ENCODE measurements at regions not wholly inside any gene's neighbourhood (a gene's known extent, or its start where the extent isn't known, plus 50 kb on each side); places are given as distances from the start of the nearest gene placed in this dataset.
"Not testable (repeated sequence)": the region's sequence is repeated elsewhere in the genome, so short reads cannot be mapped to it uniquely, and the experiment has no call there.

DNA sequence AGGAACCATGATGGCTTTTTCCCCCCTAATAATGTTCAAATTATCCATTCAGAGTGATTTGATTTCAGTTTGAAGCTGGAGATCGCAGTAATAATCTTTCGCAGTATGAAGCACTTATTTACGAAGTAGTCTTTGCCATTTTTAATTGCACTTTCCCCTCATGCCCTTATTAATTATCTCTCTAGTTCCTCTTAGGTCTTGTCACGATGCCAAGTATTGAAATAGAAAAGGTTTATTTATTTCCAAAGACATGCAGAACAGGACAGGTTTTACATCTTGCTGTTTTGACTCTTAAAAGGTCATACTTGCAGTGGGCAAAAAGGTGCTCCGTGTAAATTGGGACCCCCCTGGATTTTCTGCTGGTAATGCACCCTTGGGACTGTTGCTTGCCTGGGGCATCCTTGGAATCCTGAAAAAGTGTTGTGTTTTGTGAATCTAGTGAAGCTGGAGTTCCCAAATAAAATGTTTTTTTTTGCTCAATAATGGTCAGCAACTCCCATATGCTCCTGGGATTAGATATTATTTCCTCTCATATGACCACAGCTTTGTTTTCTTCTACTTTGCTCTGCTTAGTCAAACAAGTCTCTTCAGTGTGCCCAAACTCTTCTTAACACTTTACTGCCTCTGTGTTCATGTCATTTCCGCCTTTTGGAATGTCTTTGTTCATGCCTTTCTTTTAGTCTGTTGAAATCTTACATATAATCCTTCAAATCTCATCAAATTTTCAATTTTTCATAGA is 278.3 kb downstream of the TMEM38B start:
- DNase-seq (ENCODE audit: low read depth in 4 of 4, low spot score in 3 of 4): no peak

DNA sequence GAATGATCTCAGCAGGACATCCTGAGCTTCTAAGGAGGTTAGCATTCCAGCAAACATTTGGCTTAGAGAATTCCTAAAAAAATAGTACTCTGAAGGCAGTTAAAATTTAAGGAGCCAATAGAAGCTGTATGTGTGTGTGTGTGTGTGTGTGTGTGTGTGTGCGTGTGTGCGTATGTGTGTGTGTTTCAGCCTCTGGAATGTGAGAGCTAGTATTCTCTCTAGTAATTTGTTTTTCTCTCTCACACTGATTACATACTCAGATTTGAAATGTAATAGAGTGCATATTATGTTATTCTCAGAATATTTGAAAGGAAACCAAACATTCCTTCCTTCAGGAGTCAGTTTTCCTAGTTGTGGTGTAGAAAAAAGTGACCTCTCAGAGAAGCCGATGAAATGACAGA is 279.6 kb downstream of the TMEM38B start:
- DNase-seq (ENCODE audit: low read depth in 4 of 4, low spot score in 3 of 4): no peak

DNA sequence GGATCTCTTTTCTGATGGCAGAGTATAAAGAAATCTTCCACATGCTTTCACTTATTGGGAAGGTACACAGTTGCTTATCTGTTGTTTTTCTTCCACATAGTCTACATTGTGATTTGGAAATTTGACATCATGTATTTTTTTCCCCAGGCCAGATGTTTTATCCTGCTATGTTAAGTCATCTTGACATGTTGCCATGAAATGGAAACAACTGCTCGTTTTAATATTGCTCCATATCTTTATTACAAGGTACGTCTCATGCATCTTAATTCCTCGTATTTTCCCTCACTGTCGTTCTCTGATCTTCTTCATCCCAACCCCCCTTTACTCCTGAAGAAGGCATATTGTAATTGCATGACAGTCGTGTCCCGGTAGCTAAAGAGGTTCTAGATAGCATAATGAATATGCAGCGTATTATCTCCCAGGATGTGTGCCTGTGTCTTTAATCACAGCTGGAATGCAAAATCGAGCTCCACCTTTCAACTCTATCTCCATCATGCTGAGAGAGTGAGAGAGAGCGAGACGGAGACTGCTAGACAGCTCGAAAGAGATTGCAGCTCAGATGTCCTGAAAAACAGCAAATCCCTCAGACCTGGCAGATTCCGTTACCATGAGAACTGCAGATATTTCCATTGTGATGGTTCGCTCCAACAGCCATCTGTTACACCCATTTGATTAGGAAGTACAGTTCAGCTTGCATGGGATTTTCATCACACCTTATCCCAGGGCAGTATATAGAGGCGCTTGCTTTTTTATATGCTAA is 281.7 kb downstream of the TMEM38B start:
- DNase-seq (ENCODE audit: low read depth in 4 of 4, low spot score in 3 of 4): no peak

DNA sequence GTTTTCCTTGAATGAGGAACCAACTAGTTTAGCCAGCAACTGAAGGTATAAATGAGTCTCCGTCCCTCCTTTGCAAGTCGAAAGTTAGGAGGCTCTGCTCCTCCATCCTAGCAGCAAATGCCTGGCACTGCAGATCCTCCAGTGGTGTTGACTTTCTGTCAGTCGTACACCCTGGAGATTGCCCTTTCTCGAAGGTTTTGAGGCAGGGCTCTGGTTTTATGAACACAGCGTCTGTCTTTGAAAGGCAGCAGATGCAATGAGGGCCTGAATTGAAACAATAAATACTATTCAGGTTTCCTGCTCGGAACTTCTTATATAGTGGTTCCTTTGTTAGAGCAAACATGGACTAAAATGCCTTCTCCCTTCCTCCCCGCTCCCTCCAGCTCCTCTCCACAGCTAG is 284.0 kb downstream of the TMEM38B start:
- no peak for DNase-seq (ENCODE audit: low read depth in 4 of 4, low spot score in 3 of 4)

DNA sequence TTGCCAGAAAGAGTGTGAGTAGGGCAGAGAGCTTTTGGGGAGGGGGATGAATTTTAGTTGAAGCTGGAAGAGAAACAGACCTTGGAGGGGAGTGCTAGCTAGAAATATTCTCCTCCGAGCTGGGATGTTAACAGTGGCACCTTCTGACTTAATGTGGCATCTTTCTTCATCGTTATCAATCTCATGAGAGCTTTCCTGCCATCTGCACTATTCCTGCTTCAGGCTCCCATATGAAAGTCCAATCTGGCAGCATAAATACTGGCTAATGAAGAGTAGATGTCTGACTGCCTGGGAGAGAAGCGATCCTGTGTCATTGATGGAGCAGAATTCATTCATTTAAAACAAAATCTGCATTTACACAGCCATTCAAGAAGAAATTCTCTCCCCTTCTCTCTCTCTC is 284.5 kb downstream of the TMEM38B start:
- DNase-seq (ENCODE audit: low read depth in 4 of 4, low spot score in 3 of 4): no peak

DNA sequence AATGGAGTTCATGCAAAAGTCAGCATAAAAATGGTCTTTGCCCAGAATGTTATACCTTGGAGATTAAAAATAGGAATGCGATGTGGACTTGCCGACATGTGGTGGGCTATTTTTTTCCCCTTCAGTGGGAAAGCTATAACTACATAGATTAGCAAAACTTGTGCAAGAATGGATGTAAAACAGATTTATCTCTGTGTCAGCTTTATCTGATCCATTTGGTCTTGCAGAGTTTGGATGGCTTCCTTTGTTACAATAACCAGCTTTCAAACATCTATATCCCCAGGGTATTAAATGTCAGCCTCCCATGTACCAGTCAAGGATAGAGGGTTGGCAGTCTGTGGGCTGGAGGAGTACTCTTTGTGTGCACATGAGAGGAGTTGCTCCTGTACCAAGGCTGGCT is 284.9 kb downstream of the TMEM38B start:
- no peak for DNase-seq (ENCODE audit: low read depth in 4 of 4, low spot score in 3 of 4)

DNA sequence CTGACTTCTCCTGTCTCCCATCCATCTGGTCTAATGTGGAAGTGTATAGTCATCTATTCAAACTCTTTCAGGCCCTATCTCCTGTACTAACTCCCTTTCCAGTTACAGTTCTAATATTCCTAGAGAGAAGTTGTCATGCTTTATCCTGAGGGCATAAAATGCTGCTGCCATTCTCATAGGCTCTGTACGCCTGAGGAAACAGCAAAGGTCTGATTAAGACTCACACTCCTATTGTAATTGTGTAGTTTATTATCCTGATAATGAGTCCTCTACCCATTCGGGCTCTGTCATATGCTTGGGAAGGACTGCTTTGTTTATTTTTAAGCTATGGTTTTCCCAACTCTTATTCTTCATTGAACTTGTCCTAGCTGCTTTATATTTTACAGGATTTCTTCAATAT is 290.4 kb downstream of the TMEM38B start:
- DNase-seq (ENCODE audit: low read depth in 4 of 4, low spot score in 3 of 4): no peak

DNA sequence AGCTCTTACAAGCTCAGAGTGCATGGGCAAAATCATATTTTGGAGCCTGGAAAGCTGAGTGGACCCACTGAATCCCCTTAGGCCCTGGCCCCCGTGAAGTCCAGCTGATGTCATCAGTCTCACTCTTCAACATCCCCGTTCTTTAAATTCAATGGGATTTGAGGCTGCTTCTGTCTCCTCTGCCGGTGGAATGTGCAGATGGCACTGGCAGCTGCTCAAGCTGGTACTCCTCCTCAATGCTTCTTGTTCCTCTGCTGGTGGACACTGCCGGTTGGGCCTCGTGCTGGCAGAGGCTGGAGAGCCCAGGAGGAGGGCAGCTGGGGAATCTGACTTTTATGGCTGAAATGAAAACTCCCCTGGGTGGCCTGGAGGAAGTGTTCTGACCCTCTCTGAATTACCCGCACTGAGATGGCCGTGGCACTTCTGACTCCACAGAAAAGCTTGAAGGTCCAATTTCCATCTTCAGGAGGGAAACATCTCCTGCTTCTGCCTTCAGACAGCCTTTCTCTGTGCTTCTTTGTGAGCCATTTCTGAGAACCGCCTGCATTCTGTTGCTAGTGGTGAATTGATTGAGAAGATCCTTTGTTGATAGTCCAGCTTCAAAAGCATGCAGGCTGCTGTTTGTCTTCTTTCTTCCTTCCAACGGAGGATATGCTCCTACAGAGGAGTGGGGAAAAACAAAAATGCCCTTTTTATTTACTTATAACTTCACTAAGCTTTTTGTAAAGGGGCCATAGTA is 298.9 kb downstream of the TMEM38B start:
- no peak for DNase-seq (ENCODE audit: low read depth in 4 of 4, low spot score in 3 of 4)

DNA sequence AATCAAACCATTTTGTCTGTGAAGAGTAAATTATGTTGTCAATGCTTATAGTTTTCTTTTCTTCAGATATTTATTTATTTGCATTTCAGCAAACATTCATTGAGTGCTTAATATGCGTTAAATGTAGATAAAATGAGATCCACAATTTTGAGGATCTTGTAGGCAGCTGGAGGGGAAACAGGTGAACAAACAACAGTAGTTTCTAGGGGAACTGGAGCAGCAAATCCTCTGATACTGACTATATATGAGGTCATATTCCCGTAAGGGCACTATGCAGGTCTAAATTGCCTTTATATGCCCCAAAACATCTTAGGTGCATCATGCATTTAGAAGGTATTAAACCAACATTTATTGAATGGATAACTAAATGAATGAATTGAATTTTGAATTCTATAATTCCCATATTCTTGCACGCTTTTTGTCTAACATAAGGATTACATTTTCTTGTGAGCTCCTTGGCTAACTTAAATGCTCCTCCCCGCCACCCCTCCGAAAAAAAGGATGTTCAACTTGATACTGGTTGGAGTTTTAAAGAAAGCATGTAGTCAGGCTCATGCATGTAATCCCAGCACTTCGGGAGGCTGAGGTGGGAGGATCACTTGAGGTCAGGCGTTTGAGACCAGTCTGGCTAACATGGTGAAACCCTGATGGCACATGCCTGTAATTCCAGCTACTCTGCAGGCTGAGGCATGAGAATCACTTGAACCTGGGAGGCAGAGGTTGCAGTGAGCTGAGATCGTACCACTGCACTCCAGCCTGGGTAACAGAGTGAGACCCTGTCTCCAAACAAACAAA is 299.8 kb downstream of the TMEM38B start:
- DNase-seq (ENCODE audit: low read depth in 4 of 4, low spot score in 3 of 4): no peak

DNA sequence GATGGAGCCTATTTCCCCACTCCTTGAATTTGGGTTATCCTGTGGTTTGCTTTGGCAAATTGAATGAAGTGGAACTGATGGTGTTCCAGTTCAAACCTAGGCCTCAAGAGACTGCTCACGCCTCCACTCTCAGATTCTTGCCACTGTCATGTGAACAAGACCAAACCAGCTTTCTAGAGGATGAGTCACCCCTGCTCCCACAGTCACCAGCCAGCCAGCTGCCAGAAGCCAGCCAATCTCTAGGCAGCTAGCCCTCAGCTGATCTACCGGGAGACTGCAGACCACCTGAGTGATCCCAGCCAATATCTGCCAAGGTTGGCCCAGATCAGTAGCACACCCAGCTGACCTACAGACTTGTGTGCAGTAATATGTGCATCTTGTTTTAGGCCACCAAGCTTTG is 300.6 kb downstream of the TMEM38B start:
- no peak for DNase-seq (ENCODE audit: low read depth in 4 of 4, low spot score in 3 of 4)

DNA sequence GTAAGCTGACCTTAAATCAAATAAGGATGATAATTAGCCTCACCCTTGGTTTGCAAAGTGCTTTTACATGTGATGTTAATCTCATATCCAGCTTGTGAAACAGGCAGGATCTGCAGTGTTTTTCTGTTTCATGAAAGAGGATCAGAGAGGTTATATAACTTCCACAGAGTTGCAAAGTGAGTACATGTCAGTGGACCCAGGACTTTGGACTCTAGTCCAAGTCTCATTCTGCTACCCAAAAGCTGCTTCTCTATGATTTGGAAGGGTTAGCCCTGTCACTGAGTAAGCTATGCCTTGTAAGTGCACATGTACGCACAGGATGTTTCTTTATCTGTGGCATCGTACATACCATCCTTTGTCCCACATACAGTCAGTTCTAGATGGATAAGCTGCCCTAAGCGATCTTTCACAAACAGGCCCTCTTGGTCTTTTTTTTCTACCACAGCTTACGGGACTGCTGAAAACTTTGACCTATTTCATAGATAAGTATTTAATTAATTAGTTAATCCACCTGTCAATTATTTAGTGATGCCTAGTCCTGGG is 322.9 kb downstream of the TMEM38B start:
- no peak for DNase-seq (ENCODE audit: low read depth in 4 of 4, low spot score in 3 of 4)

DNA sequence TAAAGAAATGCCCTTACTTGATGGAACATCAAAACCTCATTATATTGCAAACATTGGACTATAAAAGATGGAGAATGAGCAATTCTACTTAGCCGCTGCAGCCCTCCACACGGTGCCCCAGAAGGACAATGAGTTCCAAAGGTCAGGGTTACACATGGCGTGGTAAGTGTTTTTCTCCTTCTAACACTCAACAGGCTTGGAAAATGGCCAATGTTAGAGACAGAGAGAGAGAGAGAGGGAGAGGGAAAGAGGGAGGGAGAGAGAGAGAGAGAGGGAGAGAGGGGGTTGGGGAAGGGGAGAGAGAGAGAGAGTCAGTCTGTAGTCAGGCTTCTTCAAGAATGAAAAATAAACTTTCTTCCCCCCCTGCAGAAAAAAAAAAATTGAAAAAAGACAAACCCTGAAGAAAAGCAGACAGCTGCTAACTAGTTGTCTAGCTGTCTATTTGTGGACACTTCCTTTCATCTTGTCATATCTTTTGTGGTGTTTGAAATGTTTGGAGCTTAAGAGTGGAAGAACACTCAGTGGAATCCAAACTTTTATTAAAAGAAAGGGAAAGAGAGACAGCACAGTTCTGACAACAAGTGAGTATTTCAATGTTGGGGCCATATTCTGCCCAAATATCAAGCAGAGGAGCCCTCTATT is 324.8 kb downstream of the TMEM38B start:
- DNase-seq (ENCODE audit: low read depth in 4 of 4, low spot score in 3 of 4): no peak

DNA sequence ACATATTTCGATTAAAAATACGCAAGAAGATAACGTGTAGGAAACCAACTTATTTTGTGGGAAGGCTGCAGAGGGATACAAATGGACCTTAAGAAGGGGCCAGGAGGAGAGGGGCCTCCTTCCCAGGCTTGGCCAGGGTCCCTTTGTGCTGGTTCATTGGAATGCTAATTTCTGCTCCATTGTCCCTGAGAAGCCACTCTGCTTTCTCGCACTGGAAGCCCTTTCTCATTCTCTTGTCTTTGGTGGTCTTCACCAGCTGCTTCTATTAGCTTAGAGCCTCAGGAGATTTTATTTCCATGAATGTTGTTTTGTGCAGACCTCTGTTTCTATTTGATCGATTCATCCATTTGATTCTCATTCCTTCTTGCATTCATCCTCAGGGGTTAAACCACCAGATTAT is 325.4 kb downstream of the TMEM38B start:
- DNase-seq (ENCODE audit: low read depth in 4 of 4, low spot score in 3 of 4): no peak

DNA sequence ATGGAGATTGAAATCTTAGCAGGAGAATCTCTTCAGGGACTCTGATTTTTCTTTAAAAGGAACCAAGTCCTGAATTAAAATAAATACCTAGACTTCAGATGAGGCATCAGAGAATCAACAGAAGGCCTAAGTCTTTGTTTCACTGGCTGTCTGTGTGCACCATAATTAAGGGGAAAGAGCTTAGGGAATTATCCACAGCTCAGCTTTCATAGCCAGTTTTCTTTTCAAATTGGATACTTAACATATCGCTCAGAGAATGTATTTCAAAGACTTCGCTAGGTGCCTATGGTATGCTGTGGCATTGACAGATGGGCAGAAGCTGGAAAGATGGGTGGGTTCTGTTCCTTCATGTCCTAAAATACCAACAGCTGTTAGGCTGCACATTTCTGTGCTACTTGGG is 325.8 kb downstream of the TMEM38B start:
- no peak for DNase-seq (ENCODE audit: low read depth in 4 of 4, low spot score in 3 of 4)

DNA sequence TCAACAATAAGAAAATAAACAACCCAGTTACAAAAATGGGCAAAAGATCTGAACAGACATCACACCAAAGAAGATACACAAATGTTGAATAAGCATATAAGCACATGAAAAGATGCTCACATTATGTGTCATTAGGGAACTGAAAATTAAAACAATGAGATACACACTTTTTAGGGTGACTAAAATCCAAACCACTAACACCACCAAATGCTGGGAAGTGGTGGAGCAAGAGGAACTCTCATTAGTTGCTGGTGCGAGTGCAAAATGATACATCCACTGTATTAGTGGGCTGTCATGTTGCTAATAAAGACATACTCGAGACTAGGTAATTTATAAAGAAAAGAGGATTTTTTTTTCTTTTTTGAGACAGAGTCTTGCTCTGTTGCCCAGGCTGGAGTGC is 329.1 kb downstream of the TMEM38B start:
- no peak for DNase-seq (ENCODE audit: low read depth in 4 of 4, low spot score in 3 of 4)

DNA sequence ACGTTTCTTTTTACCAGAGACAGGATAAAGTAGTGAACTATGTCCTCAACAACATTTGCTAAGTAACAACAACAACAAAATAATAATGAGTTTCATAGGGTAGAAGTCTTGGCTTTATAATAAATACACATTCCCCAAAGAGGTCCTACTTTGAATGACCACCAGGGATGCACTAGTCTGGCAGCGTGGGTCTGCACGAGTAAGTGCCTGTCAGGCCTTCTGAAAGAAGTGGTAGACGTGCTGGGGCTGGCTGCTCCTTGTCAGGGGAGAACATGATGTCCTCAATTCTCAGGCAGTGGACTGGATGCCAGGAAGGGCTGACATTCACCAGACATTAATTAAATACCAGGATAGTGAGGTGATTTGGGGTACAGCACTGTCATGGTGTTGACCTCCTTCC is 331.1 kb downstream of the TMEM38B start:
- no peak for DNase-seq (ENCODE audit: low read depth in 4 of 4, low spot score in 3 of 4)

DNA sequence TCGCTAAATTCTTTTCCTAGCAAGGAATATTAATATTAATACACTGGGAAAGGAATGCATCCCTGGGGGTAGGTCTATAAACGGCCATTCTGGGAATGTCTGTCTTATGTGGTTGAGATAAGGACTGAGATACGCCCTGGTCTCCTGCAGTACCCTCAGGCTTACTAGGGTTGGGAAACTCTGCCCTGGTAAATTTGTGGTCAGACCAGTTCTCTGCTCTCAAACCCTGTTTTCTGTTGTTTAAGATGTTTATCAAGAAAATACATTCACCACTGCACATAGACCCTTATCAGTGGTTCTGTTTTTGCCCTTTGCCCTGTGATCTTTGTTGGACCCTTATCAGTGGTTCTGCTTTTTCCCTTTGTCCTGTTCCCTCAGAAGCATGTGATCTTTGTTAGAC is 335.8 kb downstream of the TMEM38B start:
- not testable (repeated sequence) for DNase-seq (ENCODE audit: low read depth in 4 of 4, low spot score in 3 of 4)

DNA sequence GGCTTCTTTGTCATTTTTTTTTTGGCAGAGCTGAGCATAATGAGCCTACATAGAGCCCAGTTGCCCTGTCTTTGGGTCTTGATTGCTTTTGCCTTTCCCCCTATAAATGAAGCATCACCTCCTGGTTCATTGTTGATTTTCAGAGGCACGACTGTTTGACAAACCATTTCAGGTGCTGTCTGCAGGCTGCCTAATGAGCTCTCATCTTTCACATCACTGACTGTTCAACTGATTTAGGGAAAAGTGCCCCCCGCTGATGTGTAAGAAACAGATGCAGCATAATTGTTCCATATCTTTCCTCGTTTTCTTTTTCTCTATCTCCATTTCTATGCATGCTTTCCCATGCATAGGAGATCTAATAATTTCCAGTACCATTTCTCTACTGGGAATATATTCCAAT is 338.6 kb downstream of the TMEM38B start:
- DNase-seq (ENCODE audit: low read depth in 4 of 4, low spot score in 3 of 4): no peak

DNA sequence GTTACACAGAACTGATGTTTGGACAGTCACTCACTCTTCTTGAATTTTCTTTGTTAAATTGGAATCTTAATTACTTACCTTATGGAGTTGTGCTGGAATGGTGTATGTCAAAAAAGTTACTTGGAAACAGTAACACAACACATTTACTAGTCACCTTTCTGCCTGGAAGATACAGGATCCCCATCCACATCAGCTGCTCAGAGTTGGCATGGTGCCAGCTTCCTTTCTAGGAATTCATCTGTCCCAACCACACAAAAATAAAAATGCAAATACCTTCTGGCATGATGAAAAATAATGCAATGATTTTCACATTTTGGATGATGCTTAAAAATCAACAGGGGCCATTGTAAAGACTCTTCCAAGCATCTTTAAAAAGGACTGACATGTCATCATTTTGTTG is 341.5 kb downstream of the TMEM38B start:
- DNase-seq (ENCODE audit: low read depth in 4 of 4, low spot score in 3 of 4): no peak
